Astrocyte (in vitro differentiated cells and primary cell): ENCODE measurements at regions not wholly inside any gene's neighbourhood (a gene's known extent, or its start where the extent isn't known, plus 50 kb on each side); places are given as distances from the start of the nearest gene placed in this dataset.

Source experiments
- DNase-seq: peaks from one replicate; pipeline ENCODE4 v3.0.0-alpha.2; 2010; ENCODE audit warnings: low read depth
- FAIRE-seq: peaks from 2 replicates; lab custom pipeline; 2011; peaks lifted over from hg19 to GRCh38; lab: Jason Lieb, UNC
- H2AFZ ChIP-seq: 2 replicates; pipeline ENCODE4 v1.6.0; 2012; ENCODE audit warnings: low read depth, low read length, inconsistent platforms
- H3K27ac ChIP-seq: 2 replicates; pipeline ENCODE4 v1.5.1; 2011; ENCODE audit warnings: low read depth, low read length, inconsistent platforms
- H3K27me3 ChIP-seq: 2 replicates; pipeline ENCODE4 v1.6.0; 2011; ENCODE audit warnings: low read length, inconsistent platforms; ENCODE audit not compliant: insufficient read depth
- H3K36me3 ChIP-seq: 2 replicates; pipeline ENCODE4 v1.5.1; 2011; ENCODE audit warnings: low read length, inconsistent platforms; ENCODE audit not compliant: insufficient read depth
- H3K4me1 ChIP-seq: 2 replicates; pipeline ENCODE4 v1.5.1; 2011; ENCODE audit warnings: low read length, inconsistent platforms; ENCODE audit not compliant: insufficient read depth
- H3K4me2 ChIP-seq: 2 replicates; pipeline ENCODE4 v1.6.0; 2012; ENCODE audit warnings: low read length, inconsistent platforms
- H3K4me3 ChIP-seq: 2 replicates; pipeline ENCODE4 v1.5.1; 2011; ENCODE audit warnings: low read depth, mild to moderate bottlenecking, low read length, inconsistent platforms; ENCODE audit not compliant: insufficient read depth
- H3K79me2 ChIP-seq: 2 replicates; pipeline ENCODE4 v1.6.0; 2012; ENCODE audit warnings: mild to moderate bottlenecking, low read length, inconsistent platforms; ENCODE audit not compliant: insufficient read depth
- H3K9ac ChIP-seq: 2 replicates; pipeline ENCODE4 v1.6.0; 2012; ENCODE audit warnings: mild to moderate bottlenecking, low read length, inconsistent platforms
- H3K9me3 ChIP-seq: 2 replicates; pipeline ENCODE4 v1.5.1; 2012; ENCODE audit warnings: low read depth, mild to moderate bottlenecking, low read length, inconsistent platforms; ENCODE audit not compliant: insufficient read depth
- H4K20me1 ChIP-seq: 2 replicates; pipeline ENCODE4 v1.6.0; 2012; ENCODE audit warnings: low read length, inconsistent platforms; ENCODE audit not compliant: insufficient read depth
- H3K27ac Mint-ChIP-seq: one replicate; pipeline ENCODE4 v1.8.0; 2021; ENCODE audit warnings: mild to moderate bottlenecking, mixed read lengths; ENCODE audit not compliant: unreplicated experiment
- H3K27me3 Mint-ChIP-seq: one replicate; pipeline ENCODE4 v1.8.0; 2021; ENCODE audit warnings: low read depth, mixed read lengths; ENCODE audit not compliant: unreplicated experiment
- H3K36me3 Mint-ChIP-seq: one replicate; pipeline ENCODE4 v1.8.0; 2021; ENCODE audit warnings: low read depth, mixed read lengths; ENCODE audit not compliant: unreplicated experiment
- H3K4me1 Mint-ChIP-seq: one replicate; pipeline ENCODE4 v1.8.0; 2021; ENCODE audit warnings: low read depth, mixed read lengths; ENCODE audit not compliant: unreplicated experiment
- H3K4me3 Mint-ChIP-seq: one replicate; pipeline ENCODE4 v1.8.0; 2021; ENCODE audit warnings: mild to moderate bottlenecking, moderate library complexity, mixed read lengths; ENCODE audit not compliant: unreplicated experiment
- H3K9me3 Mint-ChIP-seq: one replicate; pipeline ENCODE4 v1.8.0; 2021; ENCODE audit warnings: mild to moderate bottlenecking, mixed read lengths; ENCODE audit not compliant: unreplicated experiment
- EZH2 ChIP-seq: IDR thresholded peaks from 2 replicates; pipeline ENCODE4 v1.6.1; 2012; ENCODE audit warnings: mild to moderate bottlenecking, low read length, inconsistent platforms; ENCODE audit not compliant: insufficient read depth
- TF ChIP-seq, protein P1 (sequence below): IDR thresholded peaks from 2 replicates; pipeline ENCODE4 v1.5.1; 2011; ENCODE audit warnings: low read depth, mild to moderate bottlenecking, inconsistent platforms, low read length, moderate library complexity; ENCODE audit not compliant: insufficient read depth

- no peak overlapping the region for H3K4me2 ChIP-seq
- H3K27ac Mint-ChIP-seq: no peak overlapping the region
- no peak overlapping the region for H3K4me3 ChIP-seq
- DNase-seq: no peak
- H3K79me2 ChIP-seq: no peaks in the 10 kb centered on the region
- no peaks in the 10 kb centered on the region for H3K9me3 ChIP-seq
- peaks cover 3% of the 10 kb centered on the region for H3K27me3 Mint-ChIP-seq
- peaks cover 19% of the 10 kb centered on the region for H3K4me1 Mint-ChIP-seq
- H3K9ac ChIP-seq: no peak overlapping the region
- H4K20me1 ChIP-seq: no peaks in the 10 kb centered on the region
- no peaks in the 10 kb centered on the region for H3K4me1 ChIP-seq
- no peak overlapping the region for H2AFZ ChIP-seq
- no peaks in the 10 kb centered on the region for H3K27me3 ChIP-seq
- H3K4me3 Mint-ChIP-seq: no peak overlapping the region
- no peaks in the 10 kb centered on the region for H3K36me3 Mint-ChIP-seq
- TF ChIP-seq, protein P1, sequence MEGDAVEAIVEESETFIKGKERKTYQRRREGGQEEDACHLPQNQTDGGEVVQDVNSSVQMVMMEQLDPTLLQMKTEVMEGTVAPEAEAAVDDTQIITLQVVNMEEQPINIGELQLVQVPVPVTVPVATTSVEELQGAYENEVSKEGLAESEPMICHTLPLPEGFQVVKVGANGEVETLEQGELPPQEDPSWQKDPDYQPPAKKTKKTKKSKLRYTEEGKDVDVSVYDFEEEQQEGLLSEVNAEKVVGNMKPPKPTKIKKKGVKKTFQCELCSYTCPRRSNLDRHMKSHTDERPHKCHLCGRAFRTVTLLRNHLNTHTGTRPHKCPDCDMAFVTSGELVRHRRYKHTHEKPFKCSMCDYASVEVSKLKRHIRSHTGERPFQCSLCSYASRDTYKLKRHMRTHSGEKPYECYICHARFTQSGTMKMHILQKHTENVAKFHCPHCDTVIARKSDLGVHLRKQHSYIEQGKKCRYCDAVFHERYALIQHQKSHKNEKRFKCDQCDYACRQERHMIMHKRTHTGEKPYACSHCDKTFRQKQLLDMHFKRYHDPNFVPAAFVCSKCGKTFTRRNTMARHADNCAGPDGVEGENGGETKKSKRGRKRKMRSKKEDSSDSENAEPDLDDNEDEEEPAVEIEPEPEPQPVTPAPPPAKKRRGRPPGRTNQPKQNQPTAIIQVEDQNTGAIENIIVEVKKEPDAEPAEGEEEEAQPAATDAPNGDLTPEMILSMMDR: no peak
- no peak for TF ChIP-seq EZH2
- H3K36me3 ChIP-seq: no peaks in the 10 kb centered on the region
- H3K27ac ChIP-seq: no peak overlapping the region
- no peaks in the 10 kb centered on the region for H3K9me3 Mint-ChIP-seq
- no peak for FAIRE-seq
Measured at GRCh38 chr17:33868899-33869298, 386.2 kb upstream of the CCL2 start.

DNA sequence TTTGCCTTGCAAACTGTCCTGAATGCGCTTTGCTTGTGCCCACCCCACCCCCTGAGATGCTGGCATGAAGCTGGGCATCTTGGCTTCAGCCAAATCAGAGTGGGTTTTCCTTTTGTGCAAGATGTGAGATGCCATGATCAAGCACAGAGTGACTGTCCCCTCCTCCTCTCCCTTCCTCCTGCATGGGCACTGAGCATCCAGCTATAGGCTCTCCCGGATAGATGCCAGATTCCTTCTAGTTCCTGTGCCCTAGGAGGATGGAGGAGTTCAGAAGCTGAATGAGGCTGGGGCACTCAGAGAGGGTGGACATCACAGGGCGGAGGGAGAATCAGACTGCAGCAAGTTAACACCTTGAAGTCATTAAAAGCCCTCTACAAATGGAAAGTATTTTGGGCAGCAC, 384.1 kb upstream of the CCL2 start:
- Histone ChIP-seq H3K9me3 (no peaks in the 10 kb centered on the region), H3K4me2 (no peak overlapping the region), H3K4me1 (no peaks in the 10 kb centered on the region), H2AFZ (no peak overlapping the region), H4K20me1 (no peaks in the 10 kb centered on the region), H3K36me3 (no peaks in the 10 kb centered on the region), H3K4me3 (no peak overlapping the region), H3K27ac (no peak overlapping the region), H3K9ac (no peak overlapping the region), H3K27me3 (no peaks in the 10 kb centered on the region), H3K79me2 (no peaks in the 10 kb centered on the region)
- no peak overlapping the region for H3K4me3 Mint-ChIP-seq
- peak overlapping the region; percentile 49 for H3K27ac Mint-ChIP-seq
- no peaks in the 10 kb centered on the region for H3K9me3 Mint-ChIP-seq
- no peak for TF ChIP-seq EZH2
- TF ChIP-seq, protein P1: no peak
- no peak for DNase-seq
- peaks cover 6% of the 10 kb centered on the region for H3K27me3 Mint-ChIP-seq
- H3K4me1 Mint-ChIP-seq: peaks cover 19% of the 10 kb centered on the region
- no peaks in the 10 kb centered on the region for H3K36me3 Mint-ChIP-seq
- FAIRE-seq: no peak

- Histone ChIP-seq H3K4me3 (no peak overlapping the region), H3K9ac (no peak overlapping the region), H3K9me3 (no peaks in the 10 kb centered on the region), H2AFZ (no peak overlapping the region), H3K36me3 (no peaks in the 10 kb centered on the region), H3K79me2 (no peaks in the 10 kb centered on the region), H4K20me1 (no peaks in the 10 kb centered on the region), H3K27me3 (no peaks in the 10 kb centered on the region), H3K4me2 (peak overlapping the region; percentile 42), H3K4me1 (no peaks in the 10 kb centered on the region), H3K27ac (no peak overlapping the region)
- H3K9me3 Mint-ChIP-seq: peaks cover 2% of the 10 kb centered on the region
- peak; percentile 78 for DNase-seq
- TF ChIP-seq, protein P1: no peak
- TF ChIP-seq EZH2: no peak
- peak overlapping the region; percentile 4 for H3K27ac Mint-ChIP-seq
- H3K27me3 Mint-ChIP-seq: peaks cover 6% of the 10 kb centered on the region
- H3K4me1 Mint-ChIP-seq: peaks cover 19% of the 10 kb centered on the region
- no peak overlapping the region for H3K4me3 Mint-ChIP-seq
- H3K36me3 Mint-ChIP-seq: no peaks in the 10 kb centered on the region
- no peak for FAIRE-seq
Measured at GRCh38 chr17:33871720-33872540, 383.2 kb upstream of the CCL2 start.
